CD4-positive, alpha-beta T cell (primary cell): ENCODE measurements at regions not wholly inside any gene's neighbourhood (a gene's known extent, or its start where the extent isn't known, plus 50 kb on each side); places are given as distances from the start of the nearest gene placed in this dataset.

Experiments used
- ATAC-seq: fragments of 200-7000 bp; cut with Tn5 transposase; one replicate; pipeline ENCODE4 v1.10.0; 2022; ENCODE audit warnings: mild to moderate bottlenecking; ENCODE audit not compliant: poor library complexity
- CTCF ChIA-PET: fragments of 350-600 bp; sonication (Branson Sonifier 250); formaldehyde crosslinking; loops from one replicate; lab custom pipeline; 2021; ENCODE audit warnings: antibody characterized with exemption, inconsistent platforms; lab: Charles Lee
- POLR2A ChIA-PET: fragments of 350-600 bp; sonication (Branson Sonifier 250); formaldehyde crosslinking; loops from one replicate; lab custom pipeline; 2021; ENCODE audit warnings: antibody characterized with exemption, inconsistent platforms; lab: Charles Lee
- DNase-seq, 14 experiments: peaks; one replicate each; pipeline ENCODE4 v3.0.0-alpha.2; 2013 to 2020; ENCODE audit warnings: mixed read lengths in 2 of 14
- H3K27ac ChIP-seq, 2 donors: one replicate each; pipeline versions ENCODE4 v1.5.1 to v1.7.0; 2013; ENCODE audit warnings: low read length in 2 of 2, low read depth in 1 of 2, mild to moderate bottlenecking in 1 of 2
- H3K27me3 ChIP-seq, 2 experiments: 1 replicate in 1 of 2; 2 replicates in 1 of 2; pipeline versions ENCODE4 v1.6.1 to v1.7.0; 2013; ENCODE audit warnings: low read length in 2 of 2, control low read depth in 1 of 2, mild to moderate bottlenecking in 1 of 2, moderate library complexity in 1 of 2; ENCODE audit not compliant: insufficient read depth in 2 of 2, control insufficient read depth in 1 of 2
- H3K36me3 ChIP-seq: one replicate; pipeline ENCODE4 v1.6.1; 2013; ENCODE audit warnings: low read length, control low read depth; ENCODE audit not compliant: insufficient read depth
- H3K4me1 ChIP-seq: one replicate; pipeline ENCODE4 v1.6.1; 2013; ENCODE audit warnings: low read length, control low read depth; ENCODE audit not compliant: insufficient read depth
- H3K4me3 ChIP-seq: one replicate; pipeline ENCODE4 v1.5.1; 2013; ENCODE audit warnings: mild to moderate bottlenecking, low read length, moderate library complexity
- H3K9me3 ChIP-seq, 2 experiments: 1 replicate in 1 of 2; 2 replicates in 1 of 2; pipeline versions ENCODE4 v1.6.1 to v1.7.0; 2013; ENCODE audit warnings: low read length in 2 of 2, mild to moderate bottlenecking in 2 of 2, control low read depth in 1 of 2, moderate library complexity in 1 of 2; ENCODE audit not compliant: control insufficient read depth in 1 of 2, insufficient read depth in 1 of 2
- H3K27ac Mint-ChIP-seq: one replicate; pipeline ENCODE4 v1.8.0; 2020; ENCODE audit warnings: mixed read lengths
- H3K27me3 Mint-ChIP-seq: one replicate; pipeline ENCODE4 v1.8.0; 2021; ENCODE audit warnings: mixed read lengths
- H3K36me3 Mint-ChIP-seq: one replicate; pipeline ENCODE4 v1.8.0; 2021; ENCODE audit warnings: low read depth, mixed read lengths
- H3K4me1 Mint-ChIP-seq: one replicate; pipeline ENCODE4 v1.8.0; 2021; ENCODE audit warnings: low read depth, mixed read lengths
- H3K4me3 Mint-ChIP-seq: one replicate; pipeline ENCODE4 v1.8.0; 2020; ENCODE audit warnings: mild to moderate bottlenecking, mixed read lengths
- H3K9me3 Mint-ChIP-seq: one replicate; pipeline ENCODE4 v1.8.0; 2020; ENCODE audit warnings: mixed read lengths
- intact Hi-C, 2 experiments: fragments of 100-400 bp; cut with DNase I in 1 of 2; cut with micrococcal nuclease in 1 of 2; formaldehyde crosslinking; loops; one replicate each; pipeline versions ENCODE4 v1.15.1 to v1.9.0; 2023 to 2025; cut with DNase I, micrococcal nuclease
- TF ChIP-seq, protein P1 (sequence below): fragments of 200-600 bp; IDR thresholded peaks from one replicate; pipeline ENCODE4 v1.8.0; 2022; ENCODE audit warnings: antibody characterized with exemption, mild to moderate bottlenecking

GRCh38 chr6:15862810-15863209 lies 200.0 kb upstream of the DTNBP1 start:
- DNase-seq = no peak
- intact Hi-C loops = no loop called here
- ATAC-seq = no peak
- Mint-ChIP-seq H3K27ac (no peak overlapping the region), H3K4me3 (no peak overlapping the region), H3K27me3 (peaks cover 4% of the 10 kb centered on the region), H3K9me3 (no peaks in the 10 kb centered on the region), H3K36me3 (no peaks in the 10 kb centered on the region), H3K4me1 (no peaks in the 10 kb centered on the region)
- H3K27me3 ChIP-seq = no peaks in the 10 kb centered on the region
- H3K36me3 ChIP-seq = no peaks in the 10 kb centered on the region
- ChIA-PET POLR2A (no interaction called here), CTCF (no interaction called here)
- H3K27ac ChIP-seq = no peak overlapping the region
- H3K4me1 ChIP-seq = no peaks in the 10 kb centered on the region
- H3K4me3 ChIP-seq = no peak overlapping the region
- TF ChIP-seq, protein P1, sequence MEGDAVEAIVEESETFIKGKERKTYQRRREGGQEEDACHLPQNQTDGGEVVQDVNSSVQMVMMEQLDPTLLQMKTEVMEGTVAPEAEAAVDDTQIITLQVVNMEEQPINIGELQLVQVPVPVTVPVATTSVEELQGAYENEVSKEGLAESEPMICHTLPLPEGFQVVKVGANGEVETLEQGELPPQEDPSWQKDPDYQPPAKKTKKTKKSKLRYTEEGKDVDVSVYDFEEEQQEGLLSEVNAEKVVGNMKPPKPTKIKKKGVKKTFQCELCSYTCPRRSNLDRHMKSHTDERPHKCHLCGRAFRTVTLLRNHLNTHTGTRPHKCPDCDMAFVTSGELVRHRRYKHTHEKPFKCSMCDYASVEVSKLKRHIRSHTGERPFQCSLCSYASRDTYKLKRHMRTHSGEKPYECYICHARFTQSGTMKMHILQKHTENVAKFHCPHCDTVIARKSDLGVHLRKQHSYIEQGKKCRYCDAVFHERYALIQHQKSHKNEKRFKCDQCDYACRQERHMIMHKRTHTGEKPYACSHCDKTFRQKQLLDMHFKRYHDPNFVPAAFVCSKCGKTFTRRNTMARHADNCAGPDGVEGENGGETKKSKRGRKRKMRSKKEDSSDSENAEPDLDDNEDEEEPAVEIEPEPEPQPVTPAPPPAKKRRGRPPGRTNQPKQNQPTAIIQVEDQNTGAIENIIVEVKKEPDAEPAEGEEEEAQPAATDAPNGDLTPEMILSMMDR = no peak
- no peaks in the 10 kb centered on the region for H3K9me3 ChIP-seq

DNA sequence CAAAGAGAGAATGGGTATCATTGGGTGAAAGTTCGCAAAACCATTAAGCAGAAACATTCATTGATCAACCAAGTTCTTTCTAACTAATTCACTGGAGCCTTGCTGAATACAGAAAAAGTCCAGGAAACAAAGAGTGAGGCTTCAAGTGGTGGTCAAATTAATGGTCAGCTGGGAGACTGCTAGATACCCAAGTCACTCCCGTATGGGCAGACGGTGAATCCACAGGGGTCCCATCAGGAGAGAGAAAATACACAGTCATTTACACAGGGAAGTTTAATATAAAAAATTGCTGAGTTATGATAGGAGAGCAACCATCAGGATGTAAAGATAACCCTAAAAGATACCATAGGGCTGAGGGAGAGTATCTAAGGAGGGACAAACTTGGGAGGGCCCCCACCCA lies 198.7 kb upstream of the DTNBP1 start:
- TF ChIP-seq, protein P1 = no peak
- H3K27ac Mint-ChIP-seq = no peak overlapping the region
- CTCF ChIA-PET = no interaction called here
- ATAC-seq (no peak), DNase-seq (no peak)
- H3K36me3 Mint-ChIP-seq = no peaks in the 10 kb centered on the region
- H3K9me3 Mint-ChIP-seq = no peaks in the 10 kb centered on the region
- H3K36me3 ChIP-seq = no peaks in the 10 kb centered on the region
- H3K4me3 Mint-ChIP-seq = no peak overlapping the region
- POLR2A ChIA-PET = no interaction called here
- intact Hi-C loops = no loop called here
- H3K4me3 ChIP-seq = no peak overlapping the region
- no peaks in the 10 kb centered on the region for H3K9me3 ChIP-seq
- H3K4me1 ChIP-seq = no peaks in the 10 kb centered on the region
- H3K4me1 Mint-ChIP-seq = no peaks in the 10 kb centered on the region
- peaks cover 4% of the 10 kb centered on the region for H3K27me3 Mint-ChIP-seq
- no peak overlapping the region for H3K27ac ChIP-seq
- H3K27me3 ChIP-seq = no peaks in the 10 kb centered on the region

DNA sequence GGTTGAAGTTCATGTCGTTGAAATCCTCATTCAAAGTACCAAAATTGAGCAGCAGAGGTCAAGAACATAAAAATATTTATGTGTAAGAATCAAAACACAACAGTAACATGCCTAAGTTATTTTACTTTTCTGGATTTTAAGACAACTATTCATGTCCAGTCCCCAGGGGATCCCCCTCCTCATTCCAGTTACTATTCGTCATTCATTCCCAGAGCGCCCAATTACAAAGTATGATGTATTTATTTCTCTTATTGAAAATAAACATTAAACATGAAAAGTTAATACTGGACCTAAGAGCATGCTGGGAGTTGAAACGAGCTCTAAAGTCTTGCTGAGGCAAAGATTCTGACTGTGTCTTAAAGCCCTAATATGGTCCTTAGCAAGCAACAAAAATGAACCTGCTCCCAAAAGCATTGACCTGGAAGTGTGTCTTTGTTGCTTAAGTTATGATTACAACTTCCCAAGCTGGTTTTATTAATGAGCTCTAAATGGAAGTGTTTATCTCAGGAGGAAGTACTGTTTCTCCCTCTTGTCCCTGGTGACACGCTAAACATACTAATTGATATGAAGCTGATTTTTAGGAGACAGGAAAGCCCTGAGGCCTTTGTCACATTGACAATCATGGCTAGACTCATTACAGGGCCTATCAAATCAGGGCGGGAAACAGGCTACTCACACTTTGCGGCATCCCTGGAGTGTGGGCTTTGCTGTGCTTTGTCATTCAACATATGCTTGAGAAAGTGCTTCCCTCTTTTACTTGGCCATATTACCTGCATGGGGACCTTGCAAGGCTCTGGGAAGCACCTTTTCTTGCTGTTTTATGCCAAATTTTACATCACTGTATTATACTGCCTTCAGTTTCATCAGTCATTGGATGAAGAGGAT lies 192.2 kb upstream of the DTNBP1 start:
- H3K4me1 ChIP-seq = no peaks in the 10 kb centered on the region
- DNase-seq (no peak), ATAC-seq (no peak)
- H3K36me3 ChIP-seq = no peaks in the 10 kb centered on the region
- H3K36me3 Mint-ChIP-seq = no peaks in the 10 kb centered on the region
- TF ChIP-seq, protein P1 = no peak
- H3K9me3 ChIP-seq = no peaks in the 10 kb centered on the region
- no peak overlapping the region for H3K27ac Mint-ChIP-seq
- no peaks in the 10 kb centered on the region for H3K9me3 Mint-ChIP-seq
- no peak overlapping the region for H3K27ac ChIP-seq
- no peak overlapping the region for H3K4me3 ChIP-seq
- CTCF ChIA-PET = interaction anchor here (1.0 kb wide), 1 partner anchor 11 kb away, joined by 4 read pairs; no protein-coding TSS in a partner anchor
- H3K27me3 ChIP-seq = peaks cover 0 to 2% of the 10 kb centered on the region in 2 experiments
- POLR2A ChIA-PET = no interaction called here
- intact Hi-C loops = no loop called here
- H3K4me3 Mint-ChIP-seq = no peak overlapping the region
- H3K4me1 Mint-ChIP-seq = no peaks in the 10 kb centered on the region
- peaks cover 4% of the 10 kb centered on the region for H3K27me3 Mint-ChIP-seq
